ENCODE measurements at regions not wholly inside any gene's neighbourhood (a gene's known extent, or its start where the extent isn't known, plus 50 kb on each side); places are given as distances from the start of the nearest gene placed in this dataset.

GRCh38 chr21:15624646-15625045 lies 105.1 kb upstream of the USP25 start:
- TF ChIP-seq POLR2A (IDR thresholded peaks at IDR 0.05; ENCODE audit: low read length) = no peak
- no peak for TF ChIP-seq GATA1 (IDR thresholded peaks at IDR 0.05; ENCODE audit: low read depth, low read length)

All from erythroblast (primary cell).